Ishikawa (cell line): ENCODE measurements at regions not wholly inside any gene's neighbourhood (a gene's known extent, or its start where the extent isn't known, plus 50 kb on each side); places are given as distances from the start of the nearest gene placed in this dataset.
A peak's percentile ranks its signal among the peaks of the same experiment; 100 is the strongest.

ENCODE experiments used
- CEBPB ChIP-seq: IDR thresholded peaks from 2 replicates; pipeline ENCODE4 v1.6.1; 2012
- CREB1 ChIP-seq: IDR thresholded peaks from 2 replicates; pipeline ENCODE4 v1.6.1; 2012; ENCODE audit warnings: low read depth
- EGR1 ChIP-seq: IDR thresholded peaks from 2 replicates; pipeline ENCODE4 v1.6.1; 2012
- EP300 ChIP-seq: IDR thresholded peaks from 2 replicates; pipeline ENCODE4 v1.6.1; 2012; ENCODE audit warnings: borderline replicate concordance
- FOXM1 ChIP-seq: IDR thresholded peaks from 2 replicates; pipeline ENCODE4 v1.6.1; 2012; ENCODE audit warnings: low read depth, borderline replicate concordance
- MAX ChIP-seq: IDR thresholded peaks from 2 replicates; pipeline ENCODE4 v1.6.1; 2012
- NFIC ChIP-seq: IDR thresholded peaks from 2 replicates; pipeline ENCODE4 v1.6.1; 2012
- RAD21 ChIP-seq: IDR thresholded peaks from 2 replicates; pipeline ENCODE4 v1.6.1; 2012; ENCODE audit warnings: low read depth
- REST ChIP-seq: IDR thresholded peaks from 2 replicates; pipeline ENCODE4 v1.6.1; 2012; ENCODE audit warnings: low read depth, mild to moderate bottlenecking
- TAF1 ChIP-seq: IDR thresholded peaks from 2 replicates; pipeline ENCODE4 v1.6.1; 2012; ENCODE audit warnings: low read depth, mild to moderate bottlenecking
- TCF12 ChIP-seq: IDR thresholded peaks from 2 replicates; pipeline ENCODE4 v1.6.1; 2012; ENCODE audit warnings: low read depth
- TEAD4 ChIP-seq: IDR thresholded peaks from 2 replicates; pipeline ENCODE4 v1.6.1; 2012
- USF1 ChIP-seq: IDR thresholded peaks from 2 replicates; pipeline ENCODE4 v1.6.1; 2012
- YY1 ChIP-seq: IDR thresholded peaks from 2 replicates; pipeline ENCODE4 v1.6.1; 2012; ENCODE audit warnings: low read depth
- ZBTB7A ChIP-seq: IDR thresholded peaks from 2 replicates; pipeline ENCODE4 v1.6.1; 2012; ENCODE audit warnings: low read depth

- TF ChIP-seq REST: no peak
- no peak for TF ChIP-seq CREB1
- TF ChIP-seq CEBPB: no peak
- no peak for TF ChIP-seq TAF1
- TF ChIP-seq EGR1: no peak
- no peak for TF ChIP-seq ZBTB7A
- no peak for TF ChIP-seq YY1
- TF ChIP-seq RAD21: no peak
- TF ChIP-seq TCF12: no peak
These were observed 207.4 kb downstream of the OPA1 start for GRCh38 chr3:193800138-193801043.

GRCh38 chr3:193801097-193801496 is 208.1 kb downstream of the OPA1 start:
- no peak for TF ChIP-seq EP300
- no peak for TF ChIP-seq RAD21
- TF ChIP-seq TAF1: no peak
- no peak for TF ChIP-seq ZBTB7A
- no peak for TF ChIP-seq TCF12
- TF ChIP-seq CEBPB: no peak
- no peak for TF ChIP-seq NFIC
- TF ChIP-seq USF1: no peak
- TF ChIP-seq CREB1: no peak
- no peak for TF ChIP-seq TEAD4
- no peak for TF ChIP-seq MAX
- no peak for TF ChIP-seq REST
- TF ChIP-seq EGR1: no peak
- TF ChIP-seq YY1: no peak

GRCh38 chr3:193803288-193803687 is 210.3 kb downstream of the OPA1 start:
- TF ChIP-seq CEBPB (peak; percentile 27; the same call in 1 of the 2 replicates), MAX (no peak), ZBTB7A (no peak), FOXM1 (no peak), USF1 (no peak), REST (no peak), NFIC (no peak), EP300 (no peak)

- TF ChIP-seq REST (no peak), EP300 (peak; percentile 90), RAD21 (no peak; the same call in 1 of the 2 replicates), CREB1 (no peak), YY1 (peak; percentile 63), TCF12 (peak; percentile 85), NFIC (peak; percentile 100), FOXM1 (0 out of 2 replicates have a peak, but pooled peaks have one; percentile 44), MAX (peak; percentile 53; the same call in 1 of the 2 replicates), ZBTB7A (no peak), TEAD4 (peak; percentile 60; the same call in 1 of the 2 replicates), CEBPB (peak; percentile 54; the same call in 1 of the 2 replicates), USF1 (no peak), EGR1 (no peak), TAF1 (no peak)
These were observed 212.4 kb downstream of the OPA1 start for GRCh38 chr3:193805448-193805847.
